ENCODE measurements at regions not wholly inside any gene's neighbourhood (a gene's known extent, or its start where the extent isn't known, plus 50 kb on each side); places are given as distances from the start of the nearest gene placed in this dataset.

GRCh38 chr2:238518172-238518820 is 91.6 kb downstream of the ASB1 start:
- intact Hi-C loops (cut with micrococcal nuclease), result no loop called here

GRCh38 chr2:238518821-238519186 is 92.1 kb downstream of the ASB1 start:
- H3K79me2 ChIP-seq (ENCODE audit: insufficient read depth, low read length), result no peaks in the 10 kb centered on the region
- peaks cover 25 to 30% of the 10 kb centered on the region in 2 donors for H3K9me3 ChIP-seq (replicated peaks in 1 of 2; ENCODE audit: control insufficient read depth in 1 of 2, insufficient read depth in 1 of 2, low read length in 2 of 2)
- H3K36me3 ChIP-seq (replicated peaks in 1 of 2; ENCODE audit: control insufficient read depth in 1 of 2, insufficient read depth in 2 of 2, low read length in 2 of 2), result no peaks in the 10 kb centered on the region
- TF ChIP-seq CTCF (IDR thresholded peaks at IDR 0.05), result no peak
- no peaks in the 10 kb centered on the region for H3K36me3 Mint-ChIP-seq
- no peaks in the 10 kb centered on the region for H3K4me1 ChIP-seq (ENCODE audit: control insufficient read depth in 1 of 2, insufficient read depth in 2 of 2, low read length in 2 of 2)
- no peaks in the 10 kb centered on the region for H4K20me1 ChIP-seq (ENCODE audit: insufficient read depth, low read length)
- no peaks in the 10 kb centered on the region for H3K27me3 ChIP-seq (ENCODE audit: control insufficient read depth in 2 of 2, insufficient read depth in 2 of 2, low read length in 2 of 2)
- H3K4me3 ChIP-seq (replicated peaks in 1 of 3; ENCODE audit: low read depth in 2 of 3, low read length in 3 of 3), result no peak overlapping the region
- H3K4me3 Mint-ChIP-seq, result no peak overlapping the region
- H3K27ac Mint-ChIP-seq, result no peak overlapping the region
- no peak overlapping the region for H3K27ac ChIP-seq (ENCODE audit: low read depth in 1 of 2, low read length in 2 of 2)
- peaks cover 7% of the 10 kb centered on the region for H3K4me1 Mint-ChIP-seq
- H3K9me3 Mint-ChIP-seq, result peaks cover 14 to 38% (median 26%) of the 10 kb centered on the region in 7 donors
- intact Hi-C loops (cut with micrococcal nuclease), result no loop called here
- no peak overlapping the region for H2AFZ ChIP-seq (ENCODE audit: insufficient read depth, low read depth, low read length, poor library complexity, severe bottlenecking)
- H3K9ac ChIP-seq (ENCODE audit: insufficient read depth, low read length, poor library complexity, severe bottlenecking), result no peak overlapping the region
- peaks cover 0 to 7% (median 7%) of the 10 kb centered on the region in 3 donors for H3K27me3 Mint-ChIP-seq (ENCODE audit: low read depth in 3 of 3)
- no CpG with 5 or more reads among the region's 7 CpGs for WGBS (ENCODE audit: insufficient coverage)
- DNase-seq, result no peak
- no peak overlapping the region for H3K4me2 ChIP-seq (replicated peaks; ENCODE audit: extremely low read depth, low read length, poor library complexity, severe bottlenecking)

More at GRCh38 chr2:238518172-238518820, 91.6 kb downstream of the ASB1 start:
- Histone ChIP-seq H2AFZ (ENCODE audit: insufficient read depth, low read depth, low read length, poor library complexity, severe bottlenecking) (no peak overlapping the region), H3K9ac (ENCODE audit: insufficient read depth, low read length, poor library complexity, severe bottlenecking) (no peak overlapping the region), H3K9me3 (replicated peaks in 1 of 2; ENCODE audit: control insufficient read depth in 1 of 2, insufficient read depth in 1 of 2, low read length in 2 of 2) (peaks cover 25 to 30% of the 10 kb centered on the region in 2 donors), H3K27me3 (ENCODE audit: control insufficient read depth in 2 of 2, insufficient read depth in 2 of 2, low read length in 2 of 2) (no peaks in the 10 kb centered on the region), H3K4me1 (ENCODE audit: control insufficient read depth in 1 of 2, insufficient read depth in 2 of 2, low read length in 2 of 2) (no peaks in the 10 kb centered on the region), H3K4me3 (replicated peaks in 1 of 3; ENCODE audit: low read depth in 2 of 3, low read length in 3 of 3) (no peak overlapping the region), H3K27ac (ENCODE audit: low read depth in 1 of 2, low read length in 2 of 2) (no peak overlapping the region), H3K4me2 (replicated peaks; ENCODE audit: extremely low read depth, low read length, poor library complexity, severe bottlenecking) (no peak overlapping the region), H3K36me3 (replicated peaks in 1 of 2; ENCODE audit: control insufficient read depth in 1 of 2, insufficient read depth in 2 of 2, low read length in 2 of 2) (no peaks in the 10 kb centered on the region), H4K20me1 (ENCODE audit: insufficient read depth, low read length) (no peaks in the 10 kb centered on the region), H3K79me2 (ENCODE audit: insufficient read depth, low read length) (no peaks in the 10 kb centered on the region)
- H3K36me3 Mint-ChIP-seq, result no peaks in the 10 kb centered on the region
- H3K4me1 Mint-ChIP-seq, result peaks cover 3% of the 10 kb centered on the region
- DNase-seq, result no peak
- H3K9me3 Mint-ChIP-seq, result peaks cover 14 to 38% (median 26%) of the 10 kb centered on the region in 7 donors
- TF ChIP-seq CTCF (IDR thresholded peaks at IDR 0.05), result no peak
- H3K4me3 Mint-ChIP-seq, result no peak overlapping the region
- peaks cover 0 to 7% (median 5%) of the 10 kb centered on the region in 3 donors for H3K27me3 Mint-ChIP-seq (ENCODE audit: low read depth in 3 of 3)
- WGBS (ENCODE audit: insufficient coverage), result 92% methylated on average over 15 of the region's 20 CpGs
- H3K27ac Mint-ChIP-seq, result no peak overlapping the region

Measured in CD14-positive monocyte (primary cell).